NOMO-1 treated with DMSO at 0.1 percent for 48 hours (cell line): ENCODE measurements at regions not wholly inside any gene's neighbourhood (a gene's known extent, or its start where the extent isn't known, plus 50 kb on each side); places are given as distances from the start of the nearest gene placed in this dataset.

ENCODE experiments used
- DNase-seq: peaks from one replicate; lab custom pipeline; 2025; ENCODE audit not compliant: unreplicated experiment; lab: John Stamatoyannopoulos, UW

GRCh38 chr17:79212149-79213087 lies 137.8 kb downstream of the ENGASE start:
- DNase-seq = no peak

GRCh38 chr17:79211061-79211770 lies 136.6 kb downstream of the ENGASE start:
- DNase-seq = no peak

GRCh38 chr17:79210638-79211037 lies 136.0 kb downstream of the ENGASE start:
- no peak for DNase-seq

DNA sequence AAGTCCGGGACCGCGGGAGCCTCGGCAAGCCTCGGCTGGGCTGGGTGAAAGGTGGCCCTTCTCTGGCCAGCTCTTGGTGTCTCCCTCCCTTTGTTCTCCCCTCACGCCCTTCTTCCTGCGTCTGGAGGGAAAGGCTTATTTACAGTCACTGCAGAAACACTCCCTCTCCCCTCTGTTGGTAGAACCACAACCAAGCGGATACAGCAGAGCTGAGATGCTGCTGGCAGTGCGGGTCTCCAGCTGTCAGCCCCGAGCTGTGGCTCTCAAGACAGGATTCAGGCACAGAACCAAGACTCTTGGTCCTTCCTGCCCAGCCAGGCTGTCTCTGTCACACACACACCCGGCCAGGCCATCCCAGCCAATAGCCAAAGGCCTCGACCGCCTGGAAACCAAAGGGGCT lies 133.3 kb downstream of the ENGASE start:
- no peak for DNase-seq

DNA sequence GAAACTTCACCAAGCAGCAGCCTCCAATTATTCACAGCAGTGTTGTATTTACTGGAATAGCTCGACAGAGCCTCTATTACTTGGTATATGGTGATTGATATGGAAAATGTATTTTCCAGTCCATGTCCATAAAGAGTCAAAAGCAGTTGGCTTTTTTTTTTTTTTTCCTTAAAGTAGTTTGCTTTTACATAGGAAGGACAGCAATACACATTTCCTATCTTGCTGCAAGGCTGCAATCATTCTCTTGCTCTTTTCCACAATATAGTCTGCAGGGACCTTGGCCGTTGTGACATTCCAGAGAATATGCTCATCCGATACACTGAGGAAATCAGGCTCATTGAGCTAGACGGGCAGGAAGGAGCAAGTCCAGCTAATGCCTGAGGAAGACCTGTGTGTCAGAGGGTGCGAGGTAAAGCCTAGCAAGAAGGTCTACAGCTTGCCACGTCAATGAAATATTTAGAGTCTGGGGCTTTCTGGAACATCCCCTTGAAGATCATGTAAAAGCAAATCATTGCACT lies 131.1 kb downstream of the ENGASE start:
- DNase-seq = no peak

DNA sequence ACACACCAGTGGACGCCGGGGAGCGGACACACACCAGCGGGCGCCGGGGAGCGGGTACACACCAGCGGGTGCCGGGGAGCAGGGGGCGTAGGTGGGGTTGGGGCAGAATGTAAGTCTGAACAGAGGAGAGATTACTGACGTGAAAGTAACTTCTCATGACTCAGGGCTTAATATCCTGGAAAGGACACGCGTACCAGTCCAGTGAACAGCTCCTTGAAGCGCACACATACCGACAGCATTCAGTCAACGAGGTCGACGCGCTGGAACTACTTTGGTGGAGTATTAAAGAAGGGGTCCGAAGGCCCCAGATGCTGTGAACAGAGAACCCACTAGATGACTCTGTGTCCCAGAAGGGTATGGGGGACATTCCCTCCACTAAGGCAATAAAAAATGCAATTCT lies 129.6 kb downstream of the ENGASE start:
- DNase-seq = no peak

- no peak for DNase-seq
These were observed 129.0 kb downstream of the ENGASE start for GRCh38 chr17:79203657-79204056.

DNA sequence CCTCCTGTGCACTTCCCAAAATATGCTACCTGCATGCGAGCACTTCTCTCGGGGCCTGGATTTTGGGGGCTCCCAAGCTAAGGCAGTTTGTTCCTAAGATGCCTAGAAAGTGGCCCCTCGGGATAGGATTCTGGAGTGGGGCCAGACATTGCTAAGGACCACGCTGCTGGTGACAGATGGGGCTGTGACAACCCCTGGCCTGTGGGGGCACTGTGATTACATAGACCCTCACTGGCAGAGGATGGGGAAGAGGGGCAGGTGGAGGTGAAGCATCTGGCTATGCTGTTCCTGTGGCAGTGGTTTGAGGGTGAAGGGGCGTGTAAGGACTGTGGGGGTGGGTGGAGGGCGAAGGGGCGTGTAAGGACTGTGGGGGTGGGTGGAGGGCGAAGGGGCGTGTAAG lies 128.4 kb downstream of the ENGASE start:
- no peak for DNase-seq

GRCh38 chr17:79202480-79202879 lies 127.9 kb downstream of the ENGASE start:
- no peak for DNase-seq

GRCh38 chr17:79201536-79202227 lies 127.1 kb downstream of the ENGASE start:
- DNase-seq = no peak

DNA sequence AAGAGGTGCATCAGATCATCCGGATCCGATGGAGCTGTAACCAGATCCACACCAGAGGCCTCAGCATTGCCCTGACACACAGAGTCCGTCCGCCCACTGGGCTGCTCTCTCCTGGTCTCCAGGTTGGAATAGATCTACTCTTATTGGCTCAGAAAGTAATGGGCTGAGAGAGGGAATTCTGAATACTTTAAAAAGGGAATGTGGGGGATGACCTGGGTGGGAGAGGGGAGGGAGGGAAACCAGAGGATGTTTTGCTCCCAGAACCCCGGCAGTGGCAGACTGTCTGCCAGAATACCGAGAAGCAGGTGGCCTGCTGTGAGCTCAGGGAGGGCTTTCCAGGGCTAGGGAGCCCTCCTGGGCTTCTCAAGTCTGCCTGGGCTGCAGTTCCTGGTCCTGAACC lies 126.5 kb downstream of the ENGASE start:
- DNase-seq = no peak

GRCh38 chr17:79196913-79197312 lies 122.3 kb downstream of the ENGASE start:
- no peak for DNase-seq

DNA sequence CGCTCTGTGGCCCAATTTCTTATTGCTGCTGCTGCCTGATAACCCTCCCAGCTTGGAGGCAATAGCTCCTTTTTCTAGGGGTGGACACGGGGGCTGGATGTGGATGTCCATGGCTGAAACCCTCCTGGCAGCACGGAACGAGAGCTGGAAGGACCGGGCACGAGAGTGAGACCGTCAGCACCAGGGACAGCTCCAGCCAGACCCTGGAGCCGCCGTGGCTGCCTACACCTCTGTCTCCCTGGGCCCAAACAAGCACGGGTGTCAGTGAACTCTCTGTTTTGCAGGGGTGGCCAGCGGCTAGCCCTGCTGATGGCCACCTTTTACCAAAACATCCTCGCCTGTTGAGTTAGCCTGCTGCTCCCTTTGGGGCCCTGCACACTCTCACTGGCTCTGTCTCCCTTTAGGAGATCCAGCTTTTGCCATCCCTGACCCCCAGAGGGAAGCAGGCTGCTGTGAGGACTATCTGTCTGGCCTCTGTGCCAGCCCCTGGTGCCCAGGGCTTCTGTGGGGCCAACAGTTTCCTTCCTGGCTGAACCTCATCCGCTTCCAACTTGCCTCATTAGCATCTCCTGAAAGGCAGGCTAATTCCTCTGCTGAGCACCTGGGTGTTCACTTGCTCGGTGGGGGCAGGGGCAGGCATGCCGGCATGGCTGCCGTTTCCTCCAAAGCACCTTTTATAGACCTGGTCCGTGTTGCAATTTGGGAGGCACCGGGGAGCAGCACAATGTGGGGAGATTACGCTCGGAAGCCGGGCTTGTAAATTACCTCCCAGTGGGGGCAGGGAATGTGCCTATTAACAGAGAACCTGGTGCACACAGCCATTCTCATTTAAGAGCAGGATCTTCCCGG lies 118.1 kb downstream of the ENGASE start:
- DNase-seq = peak; percentile 11

- no peak for DNase-seq
These were observed 116.8 kb downstream of the ENGASE start for GRCh38 chr17:79191270-79191934.

DNA sequence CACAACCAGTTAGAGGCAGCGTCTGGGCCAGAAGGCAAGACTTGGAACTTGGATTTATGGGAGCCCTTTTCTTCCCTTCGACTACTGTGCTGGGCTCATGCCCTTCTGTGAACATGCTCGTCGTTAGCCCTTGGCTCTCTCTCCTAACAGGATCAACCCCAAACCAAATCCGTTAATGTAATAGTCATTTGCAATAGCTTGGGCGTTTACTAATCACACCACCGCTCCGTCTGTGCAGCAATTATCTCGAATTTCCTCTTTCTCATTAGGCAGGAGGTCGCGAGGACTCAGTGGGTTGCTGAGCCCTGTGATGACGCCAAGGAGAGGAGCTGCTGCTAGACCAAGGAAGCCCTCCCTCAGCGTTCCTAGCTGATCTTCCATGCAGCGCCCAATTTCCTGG lies 114.7 kb downstream of the ENGASE start:
- peak; percentile 46 for DNase-seq

- DNase-seq = no peak
These were observed 114.1 kb downstream of the ENGASE start for GRCh38 chr17:79188685-79189084.

GRCh38 chr17:79188048-79188447 lies 113.4 kb downstream of the ENGASE start:
- no peak for DNase-seq

DNA sequence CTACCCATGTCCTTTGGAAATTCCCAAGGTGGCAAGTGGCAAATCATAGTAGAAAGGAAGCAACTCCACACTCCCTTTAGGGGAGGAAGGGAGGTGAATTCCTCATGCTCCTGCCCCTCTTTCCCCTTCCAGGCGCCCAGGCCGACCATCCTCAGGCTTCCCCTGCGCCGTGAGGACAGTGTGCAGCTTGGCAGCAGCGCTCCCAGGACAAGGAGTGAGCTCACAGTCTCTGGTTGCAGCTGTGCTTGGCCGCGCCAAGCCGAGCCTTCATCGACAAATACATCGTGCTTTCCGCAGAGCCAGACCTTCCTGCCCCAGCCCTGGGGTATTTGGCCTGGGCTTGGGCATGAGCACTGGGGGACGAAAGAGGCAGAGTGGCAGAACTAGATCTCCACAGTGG lies 112.6 kb downstream of the ENGASE start:
- no peak for DNase-seq

DNA sequence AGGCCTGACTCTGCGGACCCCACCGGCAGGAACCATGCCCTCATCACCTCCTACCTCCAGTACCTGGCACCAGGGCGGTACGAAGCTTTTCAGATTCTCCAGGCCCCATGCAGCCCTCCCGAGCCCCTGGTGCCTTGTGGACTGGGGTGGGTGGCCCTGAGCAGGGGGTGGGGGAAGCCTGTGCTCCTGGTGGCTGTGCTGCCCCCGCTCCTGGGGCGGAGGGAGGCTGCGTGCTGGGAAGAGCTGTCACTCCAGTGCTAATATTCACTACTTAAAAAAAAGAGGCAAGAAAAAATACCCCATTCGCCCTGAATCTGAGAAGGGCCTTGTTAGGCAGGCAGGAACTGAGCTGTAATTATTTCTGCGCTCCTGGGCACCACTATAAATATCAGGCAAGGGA lies 111.8 kb downstream of the ENGASE start:
- no peak for DNase-seq

GRCh38 chr17:79185671-79186070 lies 111.0 kb downstream of the ENGASE start:
- DNase-seq = no peak
